CD4-positive, alpha-beta T cell treated with Interleukin-6 at 100 ng/mL for 8 hours (primary cell): ENCODE measurements at regions not wholly inside any gene's neighbourhood (a gene's known extent, or its start where the extent isn't known, plus 50 kb on each side); places are given as distances from the start of the nearest gene placed in this dataset.
A peak's percentile ranks its signal among the peaks of the same experiment; 100 is the strongest.

Source experiments
- DNase-seq: peaks from one replicate; pipeline ENCODE4 v3.0.0-alpha.2; 2020; ENCODE audit warnings: mixed read lengths, low spot score

GRCh38 chr17:81345228-81346089 is 49.8 kb upstream of the BAHCC1 start:
- peak; percentile 15 for DNase-seq
